HEK293 (cell line): ENCODE measurements at regions not wholly inside any gene's neighbourhood (a gene's known extent, or its start where the extent isn't known, plus 50 kb on each side); places are given as distances from the start of the nearest gene placed in this dataset.

ENCODE experiments used
- CTCF ChIA-PET: fragments of 350-600 bp; formaldehyde crosslinking; extraction: SDS; loops from one replicate; lab custom pipeline; 2021; ENCODE audit warnings: antibody characterized with exemption; lab: Yijun Ruan, JAX
- POLR2A ChIA-PET: fragments of 300-600 bp; formaldehyde crosslinking; extraction: SDS; loops from one replicate; lab custom pipeline; 2020; ENCODE audit warnings: antibody characterized with exemption, inconsistent platforms; lab: Yijun Ruan, JAX
- H3K27ac ChIP-seq: fragments of 200-500 bp; sonication (Bioruptor generic); 2 replicates; pipeline ENCODE4 v1.5.1; 2014; ENCODE audit warnings: low read depth, low read length, control low read depth, inconsistent platforms; ENCODE audit errors: extremely low read depth
- H3K36me3 ChIP-seq, 2 experiments: fragments of 200-500 bp in 1 of 2; sonication (Bioruptor generic) in 1 of 2; 1 replicate in 1 of 2; 2 replicates in 1 of 2; pipeline ENCODE4 v1.5.1; 2014 to 2017; ENCODE audit warnings: inconsistent platforms in 2 of 2, low read length in 2 of 2; ENCODE audit not compliant: control insufficient read depth in 2 of 2, insufficient read depth in 1 of 2
- H3K4me1 ChIP-seq: fragments of 200-500 bp; sonication (Bioruptor generic); 2 replicates; pipeline ENCODE4 v1.5.1; 2014; ENCODE audit warnings: mild to moderate bottlenecking, low read length, inconsistent platforms; ENCODE audit not compliant: control insufficient read depth, insufficient read depth
- H3K4me3 ChIP-seq: 2 replicates; pipeline ENCODE4 v1.5.1; 2011; ENCODE audit warnings: low read depth, mild to moderate bottlenecking, control low read depth, low read length, moderate library complexity
- H3K9me3 ChIP-seq: fragments of 200-500 bp; sonication (Bioruptor generic); 2 replicates; pipeline ENCODE4 v1.5.1; 2014; ENCODE audit warnings: low read depth, low read length, inconsistent platforms; ENCODE audit not compliant: control insufficient read depth, insufficient read depth
- FEZF1 ChIP-seq: fragments of 450-650 bp; formaldehyde crosslinking; IDR thresholded peaks from 2 replicates; pipeline ENCODE4 v1.5.1; 2016; ENCODE audit warnings: missing biosample characterization, missing genetic modification characterization
- GLI2 ChIP-seq: fragments of 450-650 bp; formaldehyde crosslinking; IDR thresholded peaks from 2 replicates; pipeline ENCODE4; 2017; ENCODE audit warnings: missing biosample characterization, missing genetic modification characterization, low read depth, borderline replicate concordance
- HOXA7 ChIP-seq: sonication (generic); formaldehyde crosslinking; IDR thresholded peaks from 2 replicates; pipeline ENCODE4 v1.8.1; 2022; ENCODE audit warnings: missing genetic modification reagents, borderline replicate concordance
- KLF8 ChIP-seq: fragments of 450-650 bp; formaldehyde crosslinking; IDR thresholded peaks from 2 replicates; pipeline ENCODE4 v1.5.1; 2016; ENCODE audit warnings: missing biosample characterization, missing genetic modification characterization
- PRDM1 ChIP-seq: fragments of 450-650 bp; formaldehyde crosslinking; IDR thresholded peaks from 2 replicates; pipeline ENCODE4; 2016; ENCODE audit warnings: missing biosample characterization, missing genetic modification characterization
- SCRT2 ChIP-seq: fragments of 450-650 bp; formaldehyde crosslinking; IDR thresholded peaks from 2 replicates; pipeline ENCODE4 v1.5.1; 2016; ENCODE audit warnings: missing biosample characterization, missing genetic modification characterization
- SETDB1 ChIP-seq: IDR thresholded peaks from one replicate; pipeline ENCODE4 v1.6.1; 2017; ENCODE audit warnings: mild to moderate bottlenecking, low read length, moderate library complexity, mixed read lengths; ENCODE audit not compliant: insufficient read length
- ZBTB21 ChIP-seq: fragments of 450-650 bp; formaldehyde crosslinking; IDR thresholded peaks from 2 replicates; pipeline ENCODE4 v1.5.1; 2017; ENCODE audit warnings: missing biosample characterization, missing genetic modification characterization
- ZBTB7A ChIP-seq: fragments of 450-650 bp; formaldehyde crosslinking; IDR thresholded peaks from 2 replicates; pipeline ENCODE4 v1.5.1; 2016; ENCODE audit warnings: low read depth, missing biosample characterization, missing genetic modification characterization
- ZFP37 ChIP-seq: fragments of 450-650 bp; formaldehyde crosslinking; IDR thresholded peaks from 2 replicates; pipeline ENCODE4 v1.5.1; 2016; ENCODE audit warnings: missing biosample characterization, missing genetic modification characterization
- ZNF132 ChIP-seq: fragments of 450-650 bp; formaldehyde crosslinking; IDR thresholded peaks from 2 replicates; pipeline ENCODE4 v1.5.1; 2017; ENCODE audit warnings: missing biosample characterization, missing genetic modification characterization, borderline replicate concordance
- ZNF184 ChIP-seq: fragments of 450-650 bp; IDR thresholded peaks from 2 replicates; pipeline ENCODE4 v1.5.1; 2018; ENCODE audit warnings: missing biosample characterization, mild to moderate bottlenecking, missing genetic modification characterization
- ZNF214 ChIP-seq: fragments of 450-650 bp; formaldehyde crosslinking; IDR thresholded peaks from 2 replicates; pipeline ENCODE4 v1.5.1; 2017; ENCODE audit warnings: missing biosample characterization, mild to moderate bottlenecking, missing genetic modification characterization, borderline replicate concordance
- ZNF23 ChIP-seq: fragments of 450-650 bp; formaldehyde crosslinking; IDR thresholded peaks from 2 replicates; pipeline ENCODE4 v1.5.1; 2016; ENCODE audit warnings: missing biosample characterization, missing genetic modification characterization, borderline replicate concordance
- ZNF266 ChIP-seq: fragments of 450-650 bp; formaldehyde crosslinking; IDR thresholded peaks from 2 replicates; pipeline ENCODE4 v1.5.1; 2016; ENCODE audit warnings: missing biosample characterization, missing genetic modification characterization, low read depth
- ZNF416 ChIP-seq: fragments of 450-650 bp; formaldehyde crosslinking; IDR thresholded peaks from 2 replicates; pipeline ENCODE4 v1.5.1; 2016; ENCODE audit warnings: missing biosample characterization, missing genetic modification characterization
- ZNF747 ChIP-seq: fragments of 450-650 bp; formaldehyde crosslinking; IDR thresholded peaks from 2 replicates; pipeline ENCODE4 v1.5.1; 2016; ENCODE audit warnings: missing biosample characterization, missing genetic modification characterization
- ZNF777 ChIP-seq: fragments of 450-650 bp; formaldehyde crosslinking; IDR thresholded peaks from 2 replicates; pipeline ENCODE4 v1.5.1; 2017; ENCODE audit warnings: missing biosample characterization, missing genetic modification characterization, borderline replicate concordance
- ZNF843 ChIP-seq: fragments of 450-650 bp; formaldehyde crosslinking; IDR thresholded peaks from 2 replicates; pipeline ENCODE4 v1.5.1; 2016; ENCODE audit warnings: missing biosample characterization, missing genetic modification characterization
- TF ChIP-seq, protein P1 (sequence below): fragments of 450-650 bp; formaldehyde crosslinking; IDR thresholded peaks from 2 replicates; pipeline ENCODE4 v1.5.1; 2016; ENCODE audit warnings: missing biosample characterization, missing genetic modification characterization
- TF ChIP-seq, protein P2 (sequence below): fragments of 450-650 bp; formaldehyde crosslinking; IDR thresholded peaks from 2 replicates; pipeline ENCODE4 v1.5.1; 2017; ENCODE audit warnings: missing biosample characterization, mild to moderate bottlenecking, missing genetic modification characterization, moderate library complexity
- TF ChIP-seq, protein P3 (sequence below): fragments of 450-650 bp; formaldehyde crosslinking; IDR thresholded peaks from 2 replicates; pipeline ENCODE4 v1.5.1; 2016; ENCODE audit warnings: missing biosample characterization, missing genetic modification characterization
- TF ChIP-seq, protein P4 (sequence below): fragments of 450-650 bp; formaldehyde crosslinking; IDR thresholded peaks from 2 replicates; pipeline ENCODE4 v1.5.1; 2016; ENCODE audit warnings: missing biosample characterization, missing genetic modification characterization
- TF ChIP-seq, protein P5 (sequence below): fragments of 450-650 bp; formaldehyde crosslinking; IDR thresholded peaks from 2 replicates; pipeline ENCODE4 v1.5.1; 2016; ENCODE audit warnings: missing biosample characterization, missing genetic modification characterization

DNA sequence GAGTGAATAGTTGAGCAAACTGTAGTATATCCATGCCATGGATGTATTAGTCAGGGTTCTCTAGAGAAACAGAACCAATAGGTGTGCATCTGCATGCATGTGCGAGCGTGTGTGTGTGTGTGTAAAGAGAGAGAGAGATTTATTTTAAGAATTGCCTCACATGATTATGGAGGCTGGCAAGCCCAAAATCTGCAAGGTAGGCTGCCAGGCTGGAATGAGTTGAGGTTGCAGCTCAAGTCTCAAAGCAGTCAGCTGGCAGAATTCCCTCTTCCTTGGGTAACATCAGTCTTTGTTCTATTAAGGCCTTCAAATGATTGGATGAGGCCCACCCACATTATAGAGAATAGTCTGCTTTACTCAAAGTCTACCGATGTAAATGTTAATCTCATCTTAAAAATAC is 187.8 kb downstream of the ANAPC1 start:
- ChIA-PET CTCF (interaction anchor here (1.2 kb wide), 1 partner anchor 19 kb away, joined by 3 read pairs; no protein-coding TSS in a partner anchor), POLR2A (no interaction called here)
- Histone ChIP-seq H3K9me3 (no peaks in the 10 kb centered on the region), H3K27ac (no peak overlapping the region), H3K36me3 (no peaks in the 10 kb centered on the region), H3K4me3 (no peak overlapping the region), H3K4me1 (no peaks in the 10 kb centered on the region)
- TF ChIP-seq ZNF843 (tag by site-specific recombination) (no peak), ZNF416 (tag by site-specific recombination) (no peak), FEZF1 (tag by site-specific recombination) (no peak), PRDM1 (no peak), ZNF23 (no peak)
- TF ChIP-seq, protein P1, sequence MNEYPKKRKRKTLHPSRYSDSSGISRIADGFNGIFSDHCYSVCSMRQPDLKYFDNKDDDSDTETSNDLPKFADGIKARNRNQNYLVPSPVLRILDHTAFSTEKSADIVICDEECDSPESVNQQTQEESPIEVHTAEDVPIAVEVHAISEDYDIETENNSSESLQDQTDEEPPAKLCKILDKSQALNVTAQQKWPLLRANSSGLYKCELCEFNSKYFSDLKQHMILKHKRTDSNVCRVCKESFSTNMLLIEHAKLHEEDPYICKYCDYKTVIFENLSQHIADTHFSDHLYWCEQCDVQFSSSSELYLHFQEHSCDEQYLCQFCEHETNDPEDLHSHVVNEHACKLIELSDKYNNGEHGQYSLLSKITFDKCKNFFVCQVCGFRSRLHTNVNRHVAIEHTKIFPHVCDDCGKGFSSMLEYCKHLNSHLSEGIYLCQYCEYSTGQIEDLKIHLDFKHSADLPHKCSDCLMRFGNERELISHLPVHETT (tag by site-specific recombination), result no peak

DNA sequence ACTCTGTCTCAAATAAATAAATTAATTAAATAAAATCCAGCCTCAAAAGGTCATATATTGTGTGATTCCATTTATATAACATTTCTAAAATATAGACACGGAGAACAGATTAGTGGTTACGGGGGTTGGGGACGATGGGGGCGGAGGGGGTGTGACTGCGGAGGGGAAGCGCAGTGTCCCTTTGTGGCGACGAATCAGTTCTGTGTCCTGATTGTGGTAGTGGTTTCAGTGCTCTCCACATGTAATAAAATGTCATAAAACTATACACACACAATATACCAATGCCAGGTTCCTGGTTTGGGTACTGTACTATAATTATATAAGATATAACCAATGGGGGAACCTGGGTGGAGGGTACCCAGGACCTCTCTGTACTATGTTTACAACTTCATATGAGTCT is 186.4 kb downstream of the ANAPC1 start:
- Histone ChIP-seq H3K4me1 (no peaks in the 10 kb centered on the region), H3K9me3 (no peaks in the 10 kb centered on the region)
- CTCF ChIA-PET, result interaction anchor here (0.8 to 1.9 kb wide), 2 partner anchors 577 to 885 kb away, joined by 3 to 4 read pairs; partner anchors contain the start of gene BCL2L11

DNA sequence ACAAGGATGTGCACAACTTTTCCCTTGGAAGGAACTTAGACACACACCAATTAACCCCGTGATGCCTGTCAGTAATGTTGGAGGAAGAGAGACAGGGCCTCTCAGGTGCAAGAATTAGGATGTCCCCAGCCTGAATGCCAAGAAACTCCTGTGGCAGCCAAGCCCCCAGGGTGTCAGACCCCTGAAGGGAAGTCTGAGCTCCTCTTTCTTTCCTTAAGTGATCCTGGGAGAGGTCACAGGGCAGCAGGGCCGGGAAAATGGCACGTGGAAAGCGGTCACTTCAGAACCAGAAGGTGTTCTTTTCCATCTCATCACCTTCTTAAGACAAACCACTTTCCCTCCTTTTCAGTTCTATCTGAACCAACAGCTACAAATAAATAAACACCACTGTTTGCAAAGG is 185.9 kb downstream of the ANAPC1 start:
- H3K36me3 ChIP-seq, result no peaks in the 10 kb centered on the region
- H3K4me1 ChIP-seq, result no peaks in the 10 kb centered on the region
- H3K27ac ChIP-seq, result no peak overlapping the region
- POLR2A ChIA-PET, result interaction anchor here (1.0 kb wide), 1 partner anchor 79 kb away, joined by 4 read pairs; no protein-coding TSS in a partner anchor
- CTCF ChIA-PET, result interaction anchor here (0.8 to 1.9 kb wide), 6 partner anchors 27 to 886 kb away, joined by 3 to 4 read pairs (median 3); partner anchors contain the start of gene BCL2L11
- no peak overlapping the region for H3K4me3 ChIP-seq
- no peak for TF ChIP-seq ZNF214 (tag by site-specific recombination)
- TF ChIP-seq, protein P2, sequence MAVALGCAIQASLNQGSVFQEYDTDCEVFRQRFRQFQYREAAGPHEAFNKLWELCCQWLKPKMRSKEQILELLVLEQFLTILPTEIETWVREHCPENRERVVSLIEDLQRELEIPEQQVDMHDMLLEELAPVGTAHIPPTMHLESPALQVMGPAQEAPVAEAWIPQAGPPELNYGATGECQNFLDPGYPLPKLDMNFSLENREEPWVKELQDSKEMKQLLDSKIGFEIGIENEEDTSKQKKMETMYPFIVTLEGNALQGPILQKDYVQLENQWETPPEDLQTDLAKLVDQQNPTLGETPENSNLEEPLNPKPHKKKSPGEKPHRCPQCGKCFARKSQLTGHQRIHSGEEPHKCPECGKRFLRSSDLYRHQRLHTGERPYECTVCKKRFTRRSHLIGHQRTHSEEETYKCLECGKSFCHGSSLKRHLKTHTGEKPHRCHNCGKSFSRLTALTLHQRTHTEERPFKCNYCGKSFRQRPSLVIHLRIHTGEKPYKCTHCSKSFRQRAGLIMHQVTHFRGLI (tag by site-specific recombination), result no peak
- TF ChIP-seq, protein P3, sequence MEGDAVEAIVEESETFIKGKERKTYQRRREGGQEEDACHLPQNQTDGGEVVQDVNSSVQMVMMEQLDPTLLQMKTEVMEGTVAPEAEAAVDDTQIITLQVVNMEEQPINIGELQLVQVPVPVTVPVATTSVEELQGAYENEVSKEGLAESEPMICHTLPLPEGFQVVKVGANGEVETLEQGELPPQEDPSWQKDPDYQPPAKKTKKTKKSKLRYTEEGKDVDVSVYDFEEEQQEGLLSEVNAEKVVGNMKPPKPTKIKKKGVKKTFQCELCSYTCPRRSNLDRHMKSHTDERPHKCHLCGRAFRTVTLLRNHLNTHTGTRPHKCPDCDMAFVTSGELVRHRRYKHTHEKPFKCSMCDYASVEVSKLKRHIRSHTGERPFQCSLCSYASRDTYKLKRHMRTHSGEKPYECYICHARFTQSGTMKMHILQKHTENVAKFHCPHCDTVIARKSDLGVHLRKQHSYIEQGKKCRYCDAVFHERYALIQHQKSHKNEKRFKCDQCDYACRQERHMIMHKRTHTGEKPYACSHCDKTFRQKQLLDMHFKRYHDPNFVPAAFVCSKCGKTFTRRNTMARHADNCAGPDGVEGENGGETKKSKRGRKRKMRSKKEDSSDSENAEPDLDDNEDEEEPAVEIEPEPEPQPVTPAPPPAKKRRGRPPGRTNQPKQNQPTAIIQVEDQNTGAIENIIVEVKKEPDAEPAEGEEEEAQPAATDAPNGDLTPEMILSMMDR, result no peak
- TF ChIP-seq, protein P4, sequence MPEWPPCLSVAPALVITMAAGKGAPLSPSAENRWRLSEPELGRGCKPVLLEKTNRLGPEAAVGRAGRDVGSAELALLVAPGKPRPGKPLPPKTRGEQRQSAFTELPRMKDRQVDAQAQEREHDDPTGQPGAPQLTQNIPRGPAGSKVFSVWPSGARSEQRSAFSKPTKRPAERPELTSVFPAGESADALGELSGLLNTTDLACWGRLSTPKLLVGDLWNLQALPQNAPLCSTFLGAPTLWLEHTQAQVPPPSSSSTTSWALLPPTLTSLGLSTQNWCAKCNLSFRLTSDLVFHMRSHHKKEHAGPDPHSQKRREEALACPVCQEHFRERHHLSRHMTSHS (tag by site-specific recombination), result no peak
- TF ChIP-seq HOXA7 (CRISPR knock-in tag), result no peak
- TF ChIP-seq GLI2 (tag by site-specific recombination), result no peak
- TF ChIP-seq, protein P5, sequence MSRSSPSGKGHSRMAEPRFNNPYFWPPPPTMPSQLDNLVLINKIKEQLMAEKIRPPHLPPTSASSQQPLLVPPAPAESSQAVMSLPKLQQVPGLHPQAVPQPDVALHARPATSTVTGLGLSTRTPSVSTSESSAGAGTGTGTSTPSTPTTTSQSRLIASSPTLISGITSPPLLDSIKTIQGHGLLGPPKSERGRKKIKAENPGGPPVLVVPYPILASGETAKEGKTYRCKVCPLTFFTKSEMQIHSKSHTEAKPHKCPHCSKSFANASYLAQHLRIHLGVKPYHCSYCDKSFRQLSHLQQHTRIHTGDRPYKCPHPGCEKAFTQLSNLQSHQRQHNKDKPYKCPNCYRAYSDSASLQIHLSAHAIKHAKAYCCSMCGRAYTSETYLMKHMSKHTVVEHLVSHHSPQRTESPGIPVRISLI (tag by site-specific recombination), result no peak
- TF ChIP-seq KLF8 (tag by site-specific recombination), result no peak
- TF ChIP-seq ZNF777 (tag by site-specific recombination), result no peak
- no peak for TF ChIP-seq ZNF132
- no peak for TF ChIP-seq ZFP37
- TF ChIP-seq ZNF266 (tag by site-specific recombination), result no peak
- no peak for TF ChIP-seq SCRT2 (tag by site-specific recombination)
- no peak for TF ChIP-seq ZBTB21
- no peaks in the 10 kb centered on the region for H3K9me3 ChIP-seq

More for the DNA sequence above, 186.4 kb downstream of the ANAPC1 start:
- Histone ChIP-seq H3K27ac (no peak overlapping the region), H3K36me3 (no peaks in the 10 kb centered on the region), H3K4me3 (no peak overlapping the region)
- POLR2A ChIA-PET, result no interaction called here
- TF ChIP-seq ZNF747 (tag by site-specific recombination), result no peak
- TF ChIP-seq SETDB1, result no peak
- no peak for TF ChIP-seq ZNF184
- no peak for TF ChIP-seq ZBTB7A (tag by site-specific recombination)
